ENCODE measurements at regions not wholly inside any gene's neighbourhood (a gene's known extent, or its start where the extent isn't known, plus 50 kb on each side); places are given as distances from the start of the nearest gene placed in this dataset.

DNA sequence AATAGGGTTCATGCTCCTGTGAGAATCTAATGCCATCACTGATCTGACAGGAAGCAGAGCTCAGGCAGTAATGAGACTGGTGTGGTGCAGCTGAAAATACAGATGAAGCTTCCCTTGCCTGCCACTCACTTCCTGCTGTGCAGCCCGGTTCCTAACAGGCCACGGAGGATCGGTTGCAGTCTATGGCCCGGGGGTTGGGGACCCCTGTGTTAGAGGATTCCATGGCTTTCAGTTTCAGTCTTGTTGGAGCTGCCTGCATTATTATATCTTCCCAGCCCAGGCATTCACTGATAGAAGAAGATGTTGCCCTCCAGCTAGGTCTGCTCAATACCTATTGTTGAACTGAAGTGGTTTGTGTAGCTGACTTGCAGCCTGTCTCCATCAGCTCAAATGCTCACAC is 1298.8 kb downstream of the TYW1 start:
- Histone ChIP-seq H3K9me3 (peaks cover 0 to 11% of the 10 kb centered on the region in 2 donors), H3K27ac (no peak overlapping the region), H3K4me1 (no peaks in the 10 kb centered on the region), H3K36me3 (no peaks in the 10 kb centered on the region), H3K27me3 (no peaks in the 10 kb centered on the region), H3K4me3 (no peak overlapping the region)
- intact Hi-C loops (cut with DNase I), result no loop called here
- TF ChIP-seq, protein P1, sequence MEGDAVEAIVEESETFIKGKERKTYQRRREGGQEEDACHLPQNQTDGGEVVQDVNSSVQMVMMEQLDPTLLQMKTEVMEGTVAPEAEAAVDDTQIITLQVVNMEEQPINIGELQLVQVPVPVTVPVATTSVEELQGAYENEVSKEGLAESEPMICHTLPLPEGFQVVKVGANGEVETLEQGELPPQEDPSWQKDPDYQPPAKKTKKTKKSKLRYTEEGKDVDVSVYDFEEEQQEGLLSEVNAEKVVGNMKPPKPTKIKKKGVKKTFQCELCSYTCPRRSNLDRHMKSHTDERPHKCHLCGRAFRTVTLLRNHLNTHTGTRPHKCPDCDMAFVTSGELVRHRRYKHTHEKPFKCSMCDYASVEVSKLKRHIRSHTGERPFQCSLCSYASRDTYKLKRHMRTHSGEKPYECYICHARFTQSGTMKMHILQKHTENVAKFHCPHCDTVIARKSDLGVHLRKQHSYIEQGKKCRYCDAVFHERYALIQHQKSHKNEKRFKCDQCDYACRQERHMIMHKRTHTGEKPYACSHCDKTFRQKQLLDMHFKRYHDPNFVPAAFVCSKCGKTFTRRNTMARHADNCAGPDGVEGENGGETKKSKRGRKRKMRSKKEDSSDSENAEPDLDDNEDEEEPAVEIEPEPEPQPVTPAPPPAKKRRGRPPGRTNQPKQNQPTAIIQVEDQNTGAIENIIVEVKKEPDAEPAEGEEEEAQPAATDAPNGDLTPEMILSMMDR (IDR thresholded peaks at IDR 0.05), result no peak
- ATAC-seq (no peak), DNase-seq (no peak)

DNA sequence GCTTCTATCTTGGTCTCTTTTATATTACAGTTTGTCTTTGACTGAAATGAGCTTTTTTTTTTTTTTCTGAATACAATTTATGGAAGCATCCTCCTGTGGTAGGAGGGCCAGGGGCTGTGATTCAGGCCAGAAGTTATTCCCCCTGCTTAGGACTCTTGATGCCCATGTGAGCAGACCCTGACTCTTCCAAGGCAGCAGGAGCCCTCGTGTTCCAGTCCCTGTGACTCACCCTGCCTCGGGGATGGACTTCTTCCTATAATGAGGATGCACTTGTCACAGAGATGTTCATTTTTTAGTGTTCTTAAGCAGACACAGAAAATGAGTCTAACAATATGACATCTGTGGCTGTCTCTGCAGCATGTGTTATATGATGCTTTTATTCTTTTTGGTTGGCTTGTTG is 1293.7 kb upstream of the AUTS2 start:
- H3K27me3 ChIP-seq, result no peaks in the 10 kb centered on the region
- no peak overlapping the region for H3K4me3 ChIP-seq
- ATAC-seq (no peak), DNase-seq (no peak)
- no peaks in the 10 kb centered on the region for H3K4me1 ChIP-seq
- H3K9me3 ChIP-seq, result peaks cover 0 to 13% of the 10 kb centered on the region in 2 donors
- H3K36me3 ChIP-seq, result no peaks in the 10 kb centered on the region
- TF ChIP-seq, protein P1 (IDR thresholded peaks at IDR 0.05), result no peak
- intact Hi-C loops (cut with DNase I), result no loop called here
- no peak overlapping the region for H3K27ac ChIP-seq

DNA sequence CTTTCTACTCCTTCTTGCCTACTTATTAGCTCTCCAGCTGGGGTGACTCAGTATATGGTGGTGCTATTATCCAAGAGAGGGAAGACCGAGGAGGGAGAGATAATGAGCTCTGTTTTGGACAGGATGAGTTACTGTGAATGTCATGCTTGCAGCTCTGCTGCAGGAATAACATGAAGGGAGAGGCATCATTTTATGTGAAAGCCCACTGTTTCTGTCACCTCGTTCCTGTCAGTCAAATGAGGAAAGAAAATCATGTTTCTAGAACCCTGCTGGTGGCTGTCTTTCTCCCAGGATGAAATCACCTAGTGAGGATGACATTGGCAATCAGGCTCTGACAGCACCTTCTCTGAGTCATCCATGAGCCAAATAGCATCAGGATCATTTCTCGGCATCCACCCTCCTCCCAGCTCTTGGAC is 1291.6 kb upstream of the AUTS2 start:
- intact Hi-C loops (cut with DNase I), result no loop called here
- TF ChIP-seq, protein P1 (IDR thresholded peaks at IDR 0.05), result no peak
- no peak for DNase-seq

DNA sequence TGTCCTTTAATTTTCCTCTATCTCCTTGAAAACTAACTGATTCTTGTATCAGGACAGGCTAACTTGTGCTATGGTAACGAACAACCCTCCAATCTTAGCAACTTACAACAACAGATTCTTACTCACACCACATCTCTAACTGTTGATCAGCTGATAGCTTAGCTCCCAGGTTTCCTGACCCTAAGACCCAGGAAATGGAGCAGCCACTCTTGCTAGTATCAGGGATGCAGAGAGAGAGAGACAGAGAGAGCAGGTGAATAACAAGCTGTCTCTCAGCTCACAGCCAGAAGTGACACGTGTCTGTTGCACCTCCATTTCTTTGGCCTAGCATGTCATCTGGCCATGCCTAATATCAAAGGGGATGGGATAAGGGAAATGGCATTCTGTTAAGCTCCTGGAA is 1289.0 kb upstream of the AUTS2 start:
- TF ChIP-seq, protein P1 (IDR thresholded peaks at IDR 0.05), result no peak
- ATAC-seq (no peak), DNase-seq (no peak)

More for the DNA sequence above, 1291.6 kb upstream of the AUTS2 start:
- H3K36me3 ChIP-seq, result no peaks in the 10 kb centered on the region
- H3K9me3 ChIP-seq, result peaks cover 0 to 13% of the 10 kb centered on the region in 2 donors
- no peaks in the 10 kb centered on the region for H3K4me1 ChIP-seq
- no peak overlapping the region for H3K4me3 ChIP-seq
- H3K27me3 ChIP-seq, result no peaks in the 10 kb centered on the region
- H3K27ac ChIP-seq, result no peak overlapping the region
- ATAC-seq, result no peak

DNA sequence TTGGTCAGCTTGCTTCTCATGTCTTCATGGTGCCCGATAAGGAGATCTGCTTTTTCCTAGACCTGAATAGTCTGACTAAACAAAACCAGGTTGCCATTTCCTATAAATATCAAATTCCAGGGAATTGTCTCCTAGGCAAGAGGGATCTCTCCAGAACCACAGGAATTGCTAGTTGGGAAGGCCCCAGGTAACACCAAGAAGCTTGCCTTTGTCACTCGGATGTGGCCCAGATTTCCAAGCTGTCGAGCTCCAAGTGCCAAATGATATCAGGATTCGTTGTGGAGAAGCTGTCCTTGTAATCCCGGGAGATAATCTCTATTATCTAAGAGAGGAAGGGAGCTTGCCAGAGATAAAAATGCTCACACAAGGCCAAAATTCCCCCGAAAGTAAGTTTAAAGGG is 1288.5 kb upstream of the AUTS2 start:
- Histone ChIP-seq H3K36me3 (no peaks in the 10 kb centered on the region), H3K27ac (no peak overlapping the region), H3K4me3 (no peak overlapping the region), H3K9me3 (peaks cover 0 to 13% of the 10 kb centered on the region in 2 donors), H3K27me3 (no peaks in the 10 kb centered on the region), H3K4me1 (no peaks in the 10 kb centered on the region)
- ATAC-seq (no peak), DNase-seq (no peak)
- TF ChIP-seq, protein P1 (IDR thresholded peaks at IDR 0.05), result no peak
- intact Hi-C loops (cut with DNase I), result no loop called here

More for the DNA sequence above, 1289.0 kb upstream of the AUTS2 start:
- intact Hi-C loops (cut with DNase I), result no loop called here
- H3K4me3 ChIP-seq, result no peak overlapping the region
- peaks cover 0 to 11% of the 10 kb centered on the region in 2 donors for H3K9me3 ChIP-seq
- no peaks in the 10 kb centered on the region for H3K27me3 ChIP-seq
- no peaks in the 10 kb centered on the region for H3K36me3 ChIP-seq
- H3K27ac ChIP-seq, result no peak overlapping the region
- no peaks in the 10 kb centered on the region for H3K4me1 ChIP-seq
